Left lung (tissue), 4 donors: ENCODE measurements at regions not wholly inside any gene's neighbourhood (a gene's known extent, or its start where the extent isn't known, plus 50 kb on each side); places are given as distances from the start of the nearest gene placed in this dataset.

ENCODE experiments used
- ATAC-seq: fragments of 200-7000 bp; cut with Tn5 transposase; one replicate; pipeline ENCODE4 v1.9.1; 2020; ENCODE audit warnings: moderate library complexity
- DNase-seq, 4 donors: peaks; one replicate each; pipeline ENCODE4 v3.0.0-alpha.2; 2013 to 2020
- H3K27ac ChIP-seq, 2 donors: fragments of 200-600 bp; sonication (generic) in 1 of 2; one replicate each; pipeline versions ENCODE4 v1.5.0 to v1.8.0; 2020 to 2021
- H3K27me3 ChIP-seq, 2 donors: fragments of 200-600 bp; sonication (generic) in 1 of 2; one replicate each; pipeline versions ENCODE4 v1.5.0 to v1.8.0; 2020 to 2021
- H3K36me3 ChIP-seq, 2 donors: fragments of 200-600 bp; sonication (generic) in 1 of 2; one replicate each; pipeline versions ENCODE4 v1.5.0 to v1.8.0; 2020 to 2021
- H3K4me1 ChIP-seq, 2 donors: fragments of 200-600 bp; one replicate each; pipeline ENCODE4 v1.8.0; 2021
- H3K4me3 ChIP-seq, 2 donors: fragments of 200-600 bp; sonication (generic) in 1 of 2; one replicate each; pipeline versions ENCODE4 v1.5.0 to v1.8.0; 2020 to 2021; ENCODE audit warnings: mild to moderate bottlenecking in 1 of 2
- H3K9me3 ChIP-seq, 2 donors: fragments of 200-600 bp; sonication (generic) in 1 of 2; one replicate each; pipeline versions ENCODE4 v1.5.0 to v1.8.0; 2020 to 2021
- CTCF ChIP-seq, 2 donors: fragments of 200-600 bp; sonication (generic) in 1 of 2; IDR thresholded peaks; one replicate each; pipeline versions ENCODE4 v1.5.0 to v1.8.0; 2021; ENCODE audit warnings: antibody characterized with exemption in 2 of 2
- intact Hi-C, 2 donors: fragments of 100-400 bp; cut with DNase I; formaldehyde crosslinking; loops; one replicate each; pipeline versions ENCODE4 v1.11.2 to v1.14.2; 2022
- donor health status: DM: no; HTN: yes; CAD: no.
- donor health status: DM: no; HTN: no; CAD: no.

DNA sequence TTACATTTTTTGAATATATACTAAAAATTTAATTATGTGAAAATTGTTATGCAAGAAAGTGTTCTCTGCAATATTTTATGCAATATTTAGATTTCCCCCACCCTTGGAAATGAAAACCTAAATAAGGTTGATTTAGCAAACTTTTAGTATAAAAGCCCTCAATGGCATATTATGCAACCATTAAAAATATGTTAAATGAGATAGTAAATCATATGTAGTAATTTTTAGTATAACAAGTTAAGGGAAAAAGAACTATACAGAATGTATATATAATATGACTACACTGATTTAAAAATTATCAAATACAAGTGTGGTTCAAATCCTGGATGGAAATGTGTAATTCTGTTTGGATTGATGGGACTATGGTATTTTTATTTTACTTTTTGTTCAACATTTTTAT, 116.9 kb upstream of the MEF2C start:
- no peak overlapping the region for H3K4me3 ChIP-seq
- no peaks in the 10 kb centered on the region for H3K36me3 ChIP-seq
- H3K9me3 ChIP-seq = peaks cover 0 to 10% of the 10 kb centered on the region in 2 donors
- no peak for TF ChIP-seq CTCF (IDR thresholded peaks at IDR 0.05)
- H3K4me1 ChIP-seq = no peaks in the 10 kb centered on the region
- no peak overlapping the region for H3K27ac ChIP-seq
- ATAC-seq = no peak
- no peak for DNase-seq
- H3K27me3 ChIP-seq = no peaks in the 10 kb centered on the region
- intact Hi-C loops = no loop called here

GRCh38 chr5:88997937-88998336, 115.0 kb upstream of the MEF2C start:
- no peaks in the 10 kb centered on the region for H3K4me1 ChIP-seq
- H3K27me3 ChIP-seq = no peaks in the 10 kb centered on the region
- H3K36me3 ChIP-seq = no peaks in the 10 kb centered on the region
- DNase-seq (no peak), ATAC-seq (no peak)
- intact Hi-C loops = no loop called here
- H3K4me3 ChIP-seq = no peak overlapping the region
- no peak overlapping the region for H3K27ac ChIP-seq
- no peak for TF ChIP-seq CTCF (IDR thresholded peaks at IDR 0.05)
- no peaks in the 10 kb centered on the region for H3K9me3 ChIP-seq

DNA sequence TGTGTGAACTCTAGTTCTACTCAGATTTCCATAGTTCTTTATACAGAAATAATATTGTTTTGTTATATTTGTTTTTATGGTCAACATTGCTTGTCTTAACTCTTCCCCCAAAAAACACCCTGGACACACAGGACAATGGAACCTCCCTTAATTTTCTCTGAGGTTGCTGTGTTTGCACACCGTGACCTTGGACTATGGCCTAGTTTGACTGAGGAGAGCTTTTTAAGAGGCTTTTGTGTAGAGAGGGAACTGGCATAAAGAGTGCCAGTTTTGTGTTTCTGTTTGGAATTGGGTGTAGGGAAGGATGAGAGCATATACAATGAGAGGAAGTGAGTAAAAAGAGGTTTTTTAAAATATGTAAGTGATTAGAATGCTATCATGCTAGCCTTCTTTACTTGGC, 101.1 kb upstream of the MEF2C start:
- no peak overlapping the region for H3K4me3 ChIP-seq
- ATAC-seq (peak; percentile 76), DNase-seq (no peak)
- H3K4me1 ChIP-seq = no peaks in the 10 kb centered on the region
- H3K27ac ChIP-seq = no peak overlapping the region
- no peak for TF ChIP-seq CTCF (IDR thresholded peaks at IDR 0.05)
- intact Hi-C loops = no loop called here
- no peaks in the 10 kb centered on the region for H3K36me3 ChIP-seq
- H3K27me3 ChIP-seq = no peaks in the 10 kb centered on the region
- no peaks in the 10 kb centered on the region for H3K9me3 ChIP-seq

DNA sequence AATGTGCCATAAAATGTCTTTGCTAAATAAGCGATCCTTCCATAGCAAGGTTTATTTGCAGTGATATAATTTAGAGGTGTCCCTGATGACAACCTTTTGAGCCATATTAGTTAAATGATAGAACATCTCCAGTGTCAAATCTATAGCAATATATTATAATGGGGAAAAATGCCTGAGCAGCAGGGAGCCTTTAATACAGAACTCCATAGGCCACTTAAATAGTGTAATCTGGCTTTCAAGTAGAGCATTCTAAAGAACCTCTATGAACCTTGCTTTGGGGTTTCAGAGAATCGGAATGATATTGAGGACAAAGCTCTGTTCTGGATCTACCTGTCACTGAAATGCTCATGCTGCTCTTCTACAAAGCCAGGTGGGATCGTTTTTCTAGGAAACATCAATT, 96.7 kb upstream of the MEF2C start:
- DNase-seq (no peak), ATAC-seq (no peak)
- Histone ChIP-seq H3K9me3 (no peaks in the 10 kb centered on the region), H3K4me1 (no peaks in the 10 kb centered on the region), H3K36me3 (no peaks in the 10 kb centered on the region), H3K27ac (no peak overlapping the region), H3K4me3 (no peak overlapping the region), H3K27me3 (no peaks in the 10 kb centered on the region)
- TF ChIP-seq CTCF (IDR thresholded peaks at IDR 0.05) = no peak
- intact Hi-C loops = no loop called here

GRCh38 chr5:88979244-88979643, 96.3 kb upstream of the MEF2C start:
- Histone ChIP-seq H3K4me3 (no peak overlapping the region), H3K9me3 (no peaks in the 10 kb centered on the region), H3K4me1 (no peaks in the 10 kb centered on the region), H3K36me3 (no peaks in the 10 kb centered on the region), H3K27ac (no peak overlapping the region), H3K27me3 (no peaks in the 10 kb centered on the region)
- no peak for ATAC-seq
- DNase-seq = no peak
- intact Hi-C loops = no loop called here
- no peak for TF ChIP-seq CTCF (IDR thresholded peaks at IDR 0.05)
